Cardiac muscle cell (in vitro differentiated cells and primary cell): ENCODE measurements at regions not wholly inside any gene's neighbourhood (a gene's known extent, or its start where the extent isn't known, plus 50 kb on each side); places are given as distances from the start of the nearest gene placed in this dataset.
A peak's percentile ranks its signal among the peaks of the same experiment; 100 is the strongest.

Source experiments
- DNase-seq, 2 donors: peaks; one replicate each; pipeline versions ENCODE4 v3.0.0 to v3.0.0-alpha.2; 2010 to 2017; ENCODE audit warnings: low read depth in 1 of 2, low spot score in 1 of 2
- H3K27ac ChIP-seq: fragments of 200-600 bp; sonication (generic); 2 replicates; pipeline ENCODE4 v1.5.1; 2016
- H3K27me3 ChIP-seq: fragments of 200-600 bp; sonication (generic); 2 replicates; pipeline ENCODE4 v1.6.0; 2016; ENCODE audit warnings: control low read depth
- H3K36me3 ChIP-seq: fragments of 200-600 bp; sonication (generic); 2 replicates; pipeline ENCODE4 v1.5.1; 2016; ENCODE audit warnings: control low read depth
- H3K4me1 ChIP-seq: fragments of 200-600 bp; sonication (generic); 2 replicates; pipeline ENCODE4 v1.8.1; 2017; ENCODE audit warnings: low read depth, mild to moderate bottlenecking, mixed run types
- H3K4me3 ChIP-seq: fragments of 200-600 bp; sonication (generic); 2 replicates; pipeline ENCODE4 v1.5.1; 2016; ENCODE audit warnings: mild to moderate bottlenecking
- H3K9me3 ChIP-seq: fragments of 200-600 bp; sonication (generic); 2 replicates; pipeline ENCODE4 v1.5.1; 2017; ENCODE audit warnings: low read depth, mild to moderate bottlenecking, control low read depth
- CTCF ChIP-seq: IDR thresholded peaks from 2 replicates; pipeline ENCODE4 v1.5.1; 2012; ENCODE audit warnings: low read depth, mild to moderate bottlenecking, low read length

- no peaks in the 10 kb centered on the region for H3K4me1 ChIP-seq
- H3K4me3 ChIP-seq, result no peak overlapping the region
- no peaks in the 10 kb centered on the region for H3K27me3 ChIP-seq
- H3K36me3 ChIP-seq, result no peaks in the 10 kb centered on the region
- H3K27ac ChIP-seq, result no peak overlapping the region
- no peak for TF ChIP-seq CTCF
- no peak for DNase-seq
- no peaks in the 10 kb centered on the region for H3K9me3 ChIP-seq
These were observed 138.5 kb downstream of the RBM26 start for GRCh38 chr13:79267560-79267959.

DNA sequence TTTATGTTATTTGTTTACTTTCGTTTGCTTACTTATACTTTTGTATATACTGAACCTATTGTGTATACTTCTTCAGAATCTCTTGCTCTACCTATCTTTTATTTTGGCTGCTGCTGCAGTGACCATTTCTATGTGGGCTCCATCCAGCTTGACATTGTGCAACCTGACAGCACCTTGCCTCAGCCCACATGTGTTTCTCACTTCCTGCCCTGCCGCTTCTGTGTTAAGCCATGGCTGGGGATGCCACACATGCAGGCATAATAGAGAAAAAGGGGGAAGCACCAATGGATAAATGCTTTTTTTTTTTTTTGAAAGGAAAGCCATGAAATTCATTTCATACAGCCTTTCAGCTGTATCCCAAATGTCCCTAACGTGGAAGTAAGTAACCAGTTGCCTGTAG lies 147.6 kb downstream of the RBM26 start:
- no peak for DNase-seq
- TF ChIP-seq CTCF, result no peak
- no peak overlapping the region for H3K4me3 ChIP-seq
- no peaks in the 10 kb centered on the region for H3K27me3 ChIP-seq
- H3K36me3 ChIP-seq, result no peaks in the 10 kb centered on the region
- H3K9me3 ChIP-seq, result no peaks in the 10 kb centered on the region
- no peak overlapping the region for H3K27ac ChIP-seq
- no peaks in the 10 kb centered on the region for H3K4me1 ChIP-seq

DNA sequence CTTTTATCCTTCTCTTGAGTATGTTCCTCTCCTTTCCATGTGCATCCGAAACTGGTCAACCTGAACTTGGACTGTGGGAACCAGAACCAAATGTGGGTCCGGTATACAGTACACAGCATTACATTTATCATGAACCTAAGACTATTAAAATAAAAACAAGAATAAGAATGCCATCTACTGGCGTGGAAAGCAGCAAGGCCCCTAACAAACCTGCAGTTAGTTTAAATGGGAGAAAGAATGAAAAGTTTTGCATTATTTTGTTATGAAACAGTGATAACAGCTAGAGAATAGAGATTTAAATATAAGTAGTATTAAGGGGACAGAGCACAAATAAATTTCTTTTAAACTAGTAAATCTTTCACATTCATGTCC lies 159.5 kb downstream of the RBM26 start:
- Histone ChIP-seq H3K4me1 (no peaks in the 10 kb centered on the region), H3K9me3 (no peaks in the 10 kb centered on the region), H3K27me3 (no peaks in the 10 kb centered on the region), H3K27ac (no peak overlapping the region), H3K4me3 (no peak overlapping the region), H3K36me3 (no peaks in the 10 kb centered on the region)
- DNase-seq, result no peak
- TF ChIP-seq CTCF, result peak; percentile 2

DNA sequence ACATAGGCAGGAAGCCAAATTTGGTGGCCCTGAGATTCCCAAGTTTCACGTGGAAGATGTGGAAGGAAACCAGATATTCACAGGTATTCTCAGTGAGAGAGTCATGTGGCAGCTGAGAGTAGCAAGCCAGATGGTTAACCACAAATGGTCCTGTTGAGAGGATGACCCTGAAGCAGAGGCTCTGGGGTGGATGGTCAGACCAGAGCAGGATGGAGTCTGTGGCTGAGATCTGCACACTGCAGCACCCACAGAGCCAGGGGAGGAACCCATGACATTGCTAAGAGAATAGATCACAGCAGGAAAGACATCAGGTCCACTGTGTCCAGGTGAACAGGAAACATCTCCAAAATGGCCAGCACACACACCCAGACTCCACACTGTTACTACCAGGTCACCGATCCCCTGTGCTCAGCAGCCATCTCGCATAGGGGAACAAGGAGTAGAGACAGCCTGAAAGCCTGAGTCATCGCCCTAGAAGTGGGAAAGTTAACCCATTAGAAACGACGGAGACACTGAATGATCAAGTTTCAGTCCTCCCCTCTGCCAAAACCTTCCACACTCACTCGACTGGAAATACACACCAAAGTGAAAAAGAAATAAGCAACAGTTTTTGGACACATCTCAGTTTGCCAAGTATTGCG lies 160.0 kb downstream of the RBM26 start:
- no peaks in the 10 kb centered on the region for H3K36me3 ChIP-seq
- TF ChIP-seq CTCF, result no peak
- H3K4me3 ChIP-seq, result no peak overlapping the region
- H3K27ac ChIP-seq, result no peak overlapping the region
- no peaks in the 10 kb centered on the region for H3K4me1 ChIP-seq
- DNase-seq, result no peak
- no peaks in the 10 kb centered on the region for H3K9me3 ChIP-seq
- H3K27me3 ChIP-seq, result no peaks in the 10 kb centered on the region

DNA sequence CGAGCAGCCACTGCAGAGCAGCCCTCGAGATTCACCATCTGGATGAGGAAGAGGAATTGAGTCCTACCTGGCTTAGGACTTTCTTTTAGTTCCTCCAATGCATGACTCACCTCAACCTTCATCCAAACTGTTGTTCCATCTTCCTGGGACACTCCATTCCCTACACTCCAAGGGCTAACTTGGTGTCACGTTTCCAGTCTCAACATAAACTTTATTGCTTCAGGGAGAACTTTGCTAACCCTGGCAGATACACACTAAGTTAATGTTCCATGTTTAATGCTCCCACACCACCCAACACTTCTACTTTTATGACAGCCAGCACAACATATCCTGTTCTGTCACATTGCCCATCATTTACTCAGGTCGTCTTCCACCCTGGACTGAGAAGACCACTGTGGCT lies 164.4 kb downstream of the RBM26 start:
- TF ChIP-seq CTCF, result no peak
- H3K4me1 ChIP-seq, result no peaks in the 10 kb centered on the region
- DNase-seq, result no peak

GRCh38 chr13:79237981-79238380 lies 168.1 kb downstream of the RBM26 start:
- Histone ChIP-seq H3K27me3 (no peaks in the 10 kb centered on the region), H3K9me3 (no peaks in the 10 kb centered on the region), H3K4me3 (no peak overlapping the region), H3K36me3 (no peaks in the 10 kb centered on the region), H3K4me1 (no peaks in the 10 kb centered on the region), H3K27ac (no peak overlapping the region)
- peak in 1 of 2 donors; percentile 0 for DNase-seq
- TF ChIP-seq CTCF, result no peak

More for the DNA sequence above, 164.4 kb downstream of the RBM26 start:
- H3K36me3 ChIP-seq, result no peaks in the 10 kb centered on the region
- H3K27ac ChIP-seq, result no peak overlapping the region
- H3K4me3 ChIP-seq, result no peak overlapping the region
- H3K9me3 ChIP-seq, result no peaks in the 10 kb centered on the region
- H3K27me3 ChIP-seq, result no peaks in the 10 kb centered on the region
